Left ventricle myocardium inferior (tissue), 1 donor: ENCODE measurements at regions not wholly inside any gene's neighbourhood (a gene's known extent, or its start where the extent isn't known, plus 50 kb on each side); places are given as distances from the start of the nearest gene placed in this dataset.

Source experiments
- DNase-seq: peaks from one replicate; pipeline ENCODE4 v3.0.0-alpha.2; 2020
- H3K27ac ChIP-seq: fragments of 200-600 bp; replicated peaks from 2 replicates; pipeline ENCODE4 v1.8.0; 2021
- H3K27me3 ChIP-seq: fragments of 200-600 bp; 2 replicates; pipeline ENCODE4 v1.8.0; 2021; ENCODE audit warnings: low read depth
- H3K36me3 ChIP-seq: fragments of 200-600 bp; 2 replicates; pipeline ENCODE4 v1.8.0; 2021
- H3K4me1 ChIP-seq: fragments of 200-600 bp; 2 replicates; pipeline ENCODE4 v1.8.0; 2021
- H3K4me3 ChIP-seq: fragments of 200-600 bp; 2 replicates; pipeline ENCODE4 v1.8.0; 2021; ENCODE audit warnings: mild to moderate bottlenecking, moderate library complexity
- H3K9me3 ChIP-seq: fragments of 200-600 bp; replicated peaks from 2 replicates; pipeline ENCODE4 v1.8.0; 2021
- CTCF ChIP-seq: fragments of 200-600 bp; IDR thresholded peaks from 2 replicates; pipeline ENCODE4 v1.8.0; 2021; ENCODE audit warnings: antibody characterized with exemption, mild to moderate bottlenecking, borderline replicate concordance
- intact Hi-C: fragments of 100-400 bp; cut with micrococcal nuclease; formaldehyde crosslinking; loops from one replicate; pipeline ENCODE4 v1.11.0; 2022
- donor health status: DM: no; HTN: yes; CAD: no; lungs with severe emphysema.

DNA sequence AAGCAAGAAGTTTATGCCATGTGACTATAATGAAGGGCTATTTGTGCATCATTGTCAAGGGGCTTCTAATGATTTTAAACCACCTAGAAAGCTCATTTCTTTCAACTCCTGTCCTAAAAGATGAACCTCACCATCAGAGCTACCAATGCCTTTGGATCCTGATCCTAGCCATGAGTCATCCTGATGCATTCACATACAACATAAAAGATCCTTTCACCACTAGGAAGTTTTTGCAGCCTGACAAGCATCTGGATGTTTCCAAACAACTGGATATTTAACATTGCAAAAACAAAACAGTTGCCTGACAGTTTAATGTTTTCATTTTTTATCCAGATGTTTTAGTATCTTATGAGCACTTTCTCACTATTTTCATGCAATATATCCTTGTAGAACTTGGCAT, 425.3 kb downstream of the MBD2 start:
- H3K9me3 ChIP-seq: no peaks in the 10 kb centered on the region
- H3K36me3 ChIP-seq: no peaks in the 10 kb centered on the region
- no peak for DNase-seq
- intact Hi-C loops: no loop called here
- no peaks in the 10 kb centered on the region for H3K27me3 ChIP-seq
- H3K4me3 ChIP-seq: no peak overlapping the region
- no peaks in the 10 kb centered on the region for H3K4me1 ChIP-seq
- TF ChIP-seq CTCF: no peak
- no peak overlapping the region for H3K27ac ChIP-seq

- no peak for DNase-seq
- no peak for TF ChIP-seq CTCF
- Histone ChIP-seq H3K36me3 (no peaks in the 10 kb centered on the region), H3K9me3 (peaks cover 4% of the 10 kb centered on the region), H3K4me3 (no peak overlapping the region), H3K27ac (no peak overlapping the region), H3K4me1 (no peaks in the 10 kb centered on the region), H3K27me3 (no peaks in the 10 kb centered on the region)
- intact Hi-C loops: no loop called here
Measured at GRCh38 chr18:53798516-53798915, 426.0 kb downstream of the MBD2 start.

GRCh38 chr18:53797998-53798495, 426.4 kb downstream of the MBD2 start:
- Histone ChIP-seq H3K4me3 (no peak overlapping the region), H3K36me3 (no peaks in the 10 kb centered on the region), H3K9me3 (peaks cover 4% of the 10 kb centered on the region), H3K27ac (no peak overlapping the region), H3K27me3 (no peaks in the 10 kb centered on the region), H3K4me1 (no peaks in the 10 kb centered on the region)
- intact Hi-C loops: no loop called here
- no peak for DNase-seq
- no peak for TF ChIP-seq CTCF

DNA sequence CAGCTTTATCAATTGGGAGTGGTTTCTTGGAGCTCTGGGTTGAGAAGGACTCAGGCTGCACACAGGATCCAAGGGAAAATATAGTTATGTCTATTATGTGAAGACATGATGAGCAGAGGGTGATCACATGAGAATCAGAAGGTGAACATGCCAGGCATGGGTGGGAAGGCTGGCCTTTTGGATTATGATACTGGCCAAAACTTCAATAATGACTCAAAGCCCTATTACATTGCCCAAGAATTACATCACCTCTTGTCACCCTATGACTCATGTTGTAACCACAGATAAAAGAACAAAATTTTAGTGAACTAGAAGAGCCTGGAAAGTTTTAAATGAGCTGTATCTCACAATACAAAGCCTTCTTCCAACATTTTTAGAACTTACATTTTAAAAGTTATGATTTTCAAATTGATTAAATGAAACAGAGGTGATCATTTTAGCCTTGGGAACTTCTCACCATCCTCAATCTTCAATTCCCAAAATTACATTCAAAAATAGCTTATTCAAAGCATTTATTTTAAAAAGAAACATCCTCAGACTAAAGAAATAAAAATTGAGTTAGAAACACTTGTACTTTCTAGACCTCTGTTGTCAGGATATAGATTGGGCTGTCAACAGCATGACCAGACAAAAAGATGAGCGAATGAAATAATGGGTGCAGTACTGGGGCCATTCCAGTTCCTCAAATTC, 428.3 kb downstream of the MBD2 start:
- H3K36me3 ChIP-seq: no peaks in the 10 kb centered on the region
- no peak overlapping the region for H3K4me3 ChIP-seq
- no peak for TF ChIP-seq CTCF
- no peaks in the 10 kb centered on the region for H3K27me3 ChIP-seq
- no peaks in the 10 kb centered on the region for H3K4me1 ChIP-seq
- peaks cover 4% of the 10 kb centered on the region for H3K9me3 ChIP-seq
- H3K27ac ChIP-seq: no peak overlapping the region
- DNase-seq: no peak
- intact Hi-C loops: no loop called here

GRCh38 chr18:53795610-53796009, 428.9 kb downstream of the MBD2 start:
- H3K4me1 ChIP-seq: no peaks in the 10 kb centered on the region
- TF ChIP-seq CTCF: no peak
- H3K27me3 ChIP-seq: no peaks in the 10 kb centered on the region
- no peak overlapping the region for H3K27ac ChIP-seq
- H3K9me3 ChIP-seq: peaks cover 4% of the 10 kb centered on the region
- DNase-seq: no peak
- H3K36me3 ChIP-seq: no peaks in the 10 kb centered on the region
- H3K4me3 ChIP-seq: no peak overlapping the region
- intact Hi-C loops: no loop called here
